ENCODE measurements at regions not wholly inside any gene's neighbourhood (a gene's known extent, or its start where the extent isn't known, plus 50 kb on each side); places are given as distances from the start of the nearest gene placed in this dataset.

DNA sequence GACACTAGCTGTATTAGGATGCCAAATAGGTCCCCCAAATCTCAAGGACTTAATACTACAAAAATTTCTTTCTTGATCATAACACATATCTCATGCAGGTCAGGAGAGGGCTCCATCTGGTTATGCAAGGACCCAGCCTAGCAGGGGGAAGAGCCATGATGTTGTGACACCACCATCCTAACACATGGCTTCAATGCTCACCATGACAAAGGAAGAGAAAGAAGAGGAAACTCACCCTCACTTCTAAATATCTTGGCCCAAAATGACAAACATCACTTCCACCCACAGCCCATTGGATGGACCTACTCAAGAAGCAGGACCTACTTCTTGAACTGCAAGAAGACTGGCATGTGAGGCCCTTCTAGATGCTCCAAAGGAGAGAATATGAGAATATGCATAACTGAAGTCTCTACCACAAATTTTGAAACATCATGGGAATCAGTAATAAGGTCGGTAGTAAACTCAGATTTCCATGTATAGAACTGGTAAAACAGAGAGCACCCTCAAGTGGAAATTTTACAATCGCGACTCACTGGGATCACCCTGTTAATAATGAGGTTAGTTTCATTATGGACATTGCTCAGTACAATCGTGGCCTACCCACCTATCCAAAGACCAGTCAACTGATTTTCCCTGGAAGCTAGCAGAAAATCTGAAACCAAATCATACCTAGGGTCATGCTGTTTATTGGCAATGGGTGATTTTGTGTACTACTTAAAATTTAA lies 308.2 kb downstream of the ACTL7B start:
- DNase-seq (ENCODE audit: low read depth): no peak
- in situ Hi-C loops (cut with HindIII; ENCODE audit: low sequenced_read_pairs): loop anchor here (25.0 kb wide), 1 partner anchor 1060 kb away; the partner anchor contains the start of gene KLF4
- no peak overlapping the region for H3K4me3 ChIP-seq (ENCODE audit: low read depth, low read length)
- no peak for TF ChIP-seq CTCF (IDR thresholded peaks at IDR 0.05; ENCODE audit: low read depth, low read length, missing control alignments)

DNA sequence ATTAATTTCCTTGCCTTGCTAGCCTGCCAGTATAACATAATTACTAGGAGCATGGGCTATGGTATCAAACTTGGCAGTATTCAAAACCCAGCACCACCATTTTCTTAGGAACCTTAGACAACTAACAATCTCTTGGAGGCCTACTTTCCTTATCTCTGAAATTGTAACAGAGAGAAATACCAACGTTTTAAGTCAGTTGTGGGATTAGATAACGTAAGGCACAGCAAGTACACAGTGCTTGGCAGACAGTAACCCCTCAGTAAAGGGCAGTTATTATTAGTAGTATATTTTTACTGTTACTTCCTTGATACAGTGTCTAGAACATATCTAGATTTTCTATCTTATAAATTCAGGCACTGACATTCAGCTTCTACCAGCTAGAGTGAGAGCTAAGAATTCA lies 309.6 kb downstream of the ACTL7B start:
- no peak for DNase-seq (ENCODE audit: low read depth)
- no peak for TF ChIP-seq CTCF (IDR thresholded peaks at IDR 0.05; ENCODE audit: low read depth, low read length, missing control alignments)
- no peak overlapping the region for H3K4me3 ChIP-seq (ENCODE audit: low read depth, low read length)
- in situ Hi-C loops (cut with HindIII; ENCODE audit: low sequenced_read_pairs): loop anchor here (25.0 kb wide), 1 partner anchor 1059 kb away; the partner anchor contains the start of gene KLF4

GRCh38 chr9:108545436-108545835 lies 310.4 kb downstream of the ACTL7B start:
- no peak for TF ChIP-seq CTCF (IDR thresholded peaks at IDR 0.05; ENCODE audit: low read depth, low read length, missing control alignments)
- no peak overlapping the region for H3K4me3 ChIP-seq (ENCODE audit: low read depth, low read length)
- no peak for DNase-seq (ENCODE audit: low read depth)
- in situ Hi-C loops (cut with HindIII; ENCODE audit: low sequenced_read_pairs): loop anchor here (25.0 kb wide), 1 partner anchor 1058 kb away; the partner anchor contains the start of gene KLF4

DNA sequence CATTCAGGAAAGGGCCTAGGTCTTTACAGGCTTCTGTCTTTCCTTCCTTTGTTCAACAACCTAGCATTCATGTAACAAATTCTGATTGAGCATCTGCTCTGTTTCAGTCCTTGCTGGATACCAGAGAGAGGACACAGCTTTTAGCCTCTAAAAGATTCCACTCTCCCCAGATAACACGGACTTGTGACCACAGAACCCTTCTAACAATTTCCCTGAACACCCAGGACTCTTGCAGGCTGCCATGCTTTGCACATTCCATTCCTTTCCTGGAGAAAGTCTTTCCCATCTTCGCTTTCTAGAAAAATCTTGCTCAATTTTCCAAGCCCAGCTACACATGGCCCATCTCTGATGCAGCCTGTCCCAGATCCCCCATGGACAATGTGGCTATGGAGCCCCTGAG lies 310.9 kb downstream of the ACTL7B start:
- DNase-seq (ENCODE audit: low read depth): no peak
- in situ Hi-C loops (cut with HindIII; ENCODE audit: low sequenced_read_pairs): loop anchor here (5.0 to 25.0 kb wide), 2 partner anchors 48 to 1058 kb away; partner anchors contain the start of gene KLF4
- H3K4me3 ChIP-seq (ENCODE audit: low read depth, low read length): no peak overlapping the region
- TF ChIP-seq CTCF (IDR thresholded peaks at IDR 0.05; ENCODE audit: low read depth, low read length, missing control alignments): no peak

DNA sequence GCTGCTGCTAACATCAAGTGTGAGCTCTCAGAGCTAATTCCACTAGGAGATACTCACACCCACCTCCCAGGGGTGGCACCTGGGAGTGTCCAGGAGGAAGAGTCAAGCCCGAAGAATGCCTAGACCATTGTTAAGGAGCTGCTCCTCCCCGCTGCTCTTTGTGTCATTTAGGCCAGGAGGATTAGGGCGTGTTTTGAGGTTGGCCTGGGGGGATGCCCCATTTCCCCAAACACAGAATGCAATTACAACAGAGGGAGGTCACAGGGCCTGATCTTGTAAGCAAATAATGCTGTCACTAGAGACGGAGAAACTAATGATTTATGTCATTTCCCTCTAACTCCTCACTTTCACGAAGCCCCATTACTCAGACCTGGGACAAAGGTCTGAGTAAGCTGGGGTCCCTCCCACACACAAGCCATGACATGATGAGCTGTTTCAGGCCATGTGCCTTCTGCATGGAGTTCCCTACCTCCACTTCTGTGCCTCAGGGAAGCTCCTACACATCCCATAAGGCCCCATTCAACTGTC lies 312.5 kb downstream of the ACTL7B start:
- in situ Hi-C loops (cut with HindIII; ENCODE audit: low sequenced_read_pairs): loop anchor here (5.0 to 25.0 kb wide), 2 partner anchors 46 to 1056 kb away; partner anchors contain the start of gene KLF4
- TF ChIP-seq CTCF (IDR thresholded peaks at IDR 0.05; ENCODE audit: low read depth, low read length, missing control alignments): no peak
- no peak overlapping the region for H3K4me3 ChIP-seq (ENCODE audit: low read depth, low read length)
- DNase-seq (ENCODE audit: low read depth): no peak

DNA sequence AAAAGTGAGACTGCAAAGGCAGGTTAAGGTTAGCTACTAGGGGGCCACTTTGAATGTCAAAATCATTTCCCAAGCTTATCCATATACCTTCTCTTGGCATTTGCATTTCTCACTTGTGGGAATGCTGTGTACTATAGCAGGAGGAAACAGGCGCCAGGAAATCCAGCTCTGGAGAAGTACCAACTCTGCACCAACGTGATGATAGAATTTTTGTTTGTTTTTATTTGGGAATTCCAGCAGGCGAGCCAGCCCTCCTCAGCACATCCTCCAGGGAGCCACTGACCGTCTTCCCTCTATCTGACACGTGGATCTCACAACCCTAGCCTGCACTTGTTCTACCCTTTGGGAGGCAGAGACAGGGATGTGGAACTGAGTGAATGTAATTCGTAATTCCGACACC lies 318.0 kb downstream of the ACTL7B start:
- in situ Hi-C loops (cut with HindIII; ENCODE audit: low sequenced_read_pairs): loop anchor here (25.0 kb wide), 1 partner anchor 1050 kb away; the partner anchor contains the start of gene KLF4
- TF ChIP-seq CTCF (IDR thresholded peaks at IDR 0.05; ENCODE audit: low read depth, low read length, missing control alignments): no peak
- H3K4me3 ChIP-seq (ENCODE audit: low read depth, low read length): no peak overlapping the region
- no peak for DNase-seq (ENCODE audit: low read depth)

All from astrocyte of the cerebellum (primary cell).